ENCODE measurements at regions not wholly inside any gene's neighbourhood (a gene's known extent, or its start where the extent isn't known, plus 50 kb on each side); places are given as distances from the start of the nearest gene placed in this dataset.

GRCh38 chr12:124481772-124482566, 85.4 kb downstream of the NCOR2 start:
- no peak overlapping the region for H3K27ac ChIP-seq (ENCODE audit: low read depth, low read length, poor library complexity, severe bottlenecking)
- TF ChIP-seq EZH2phosphoT487 (IDR thresholded peaks at IDR 0.05; ENCODE audit: borderline replicate concordance, low read depth, low read length), result no peak
- TF ChIP-seq CTCF (conservative IDR thresholded peaks at IDR 0.05; ENCODE audit: low read length), result no peak
- H3K79me2 ChIP-seq (ENCODE audit: insufficient read depth, low read depth, low read length), result no peaks in the 10 kb centered on the region
- ChIA-PET CTCF (ENCODE audit: unreplicated experiment) (no interaction called here), POLR2A (no interaction called here)
- H3K36me3 ChIP-seq (ENCODE audit: insufficient read depth, low read length), result peaks cover 36% of the 10 kb centered on the region
- H2AFZ ChIP-seq (ENCODE audit: low read length), result no peak overlapping the region
- peaks cover 38% of the 10 kb centered on the region for H3K4me1 ChIP-seq (ENCODE audit: insufficient read depth, low read length, poor library complexity, severe bottlenecking)
- no peaks in the 10 kb centered on the region for H3K9me3 ChIP-seq (ENCODE audit: low read length)
- H4K20me1 ChIP-seq (ENCODE audit: insufficient read depth, low read length), result no peaks in the 10 kb centered on the region
- H3K4me2 ChIP-seq (ENCODE audit: low read length), result no peak overlapping the region
- no peak for DNase-seq (ENCODE audit: low spot score)
- intact Hi-C loops (cut with micrococcal nuclease; ENCODE audit: unreplicated experiment), result no loop called here
- BruUV-seq (replicated peaks), result no TSS peak
- H3K9me2 ChIP-seq (ENCODE audit: insufficient read depth, low read length), result no peaks in the 10 kb centered on the region
- no peak overlapping the region for H3K4me3 ChIP-seq (ENCODE audit: low read depth, low read length, poor library complexity, severe bottlenecking)

- Histone ChIP-seq H3K36me3 (ENCODE audit: insufficient read depth, low read length) (peaks cover 43% of the 10 kb centered on the region), H3K27ac (ENCODE audit: low read depth, low read length, poor library complexity, severe bottlenecking) (no peak overlapping the region), H4K20me1 (ENCODE audit: insufficient read depth, low read length) (no peaks in the 10 kb centered on the region), H3K9me2 (ENCODE audit: insufficient read depth, low read length) (no peaks in the 10 kb centered on the region), H3K9me3 (ENCODE audit: low read length) (no peaks in the 10 kb centered on the region), H3K4me2 (ENCODE audit: low read length) (no peak overlapping the region), H3K4me3 (ENCODE audit: low read depth, low read length, poor library complexity, severe bottlenecking) (no peak overlapping the region), H3K79me2 (ENCODE audit: insufficient read depth, low read depth, low read length) (no peaks in the 10 kb centered on the region), H3K4me1 (ENCODE audit: insufficient read depth, low read length, poor library complexity, severe bottlenecking) (peaks cover 37% of the 10 kb centered on the region), H2AFZ (ENCODE audit: low read length) (no peak overlapping the region)
- no peak for DNase-seq (ENCODE audit: low spot score)
- POLR2A ChIA-PET, result no interaction called here
- TF ChIP-seq CTCF (conservative IDR thresholded peaks at IDR 0.05; ENCODE audit: low read length) (no peak), EZH2phosphoT487 (IDR thresholded peaks at IDR 0.05; ENCODE audit: borderline replicate concordance, low read depth, low read length) (no peak)
- CTCF ChIA-PET (ENCODE audit: unreplicated experiment), result no interaction called here
- intact Hi-C loops (cut with micrococcal nuclease; ENCODE audit: unreplicated experiment), result no loop called here
- BruUV-seq (replicated peaks), result no TSS peak
Measured at GRCh38 chr12:124481257-124481750, 86.1 kb downstream of the NCOR2 start.

All from OCI-LY7 (cell line).